Panc1 (cell line): ENCODE measurements at regions not wholly inside any gene's neighbourhood (a gene's known extent, or its start where the extent isn't known, plus 50 kb on each side); places are given as distances from the start of the nearest gene placed in this dataset.

ENCODE experiments used
- ATAC-seq: fragments of 200-7000 bp; cut with Tn5 transposase; 2 replicates; pipeline ENCODE4 v1.9.1; 2020; ENCODE audit warnings: mild to moderate bottlenecking, moderate library complexity
- BruUV-seq: library from RNA; stranded (reverse); fragments of 400-500 nt; replicated peaks from 2 replicates; lab custom pipeline; 2021; lab: Mats Ljungman, UMichigan
- CTCF ChIA-PET: fragments of 300-600 bp; sonication (Branson Sonifier 250); formaldehyde crosslinking; loops from one replicate; lab custom pipeline; 2022; ENCODE audit warnings: antibody characterized with exemption; lab: Charles Lee
- POLR2A ChIA-PET: fragments of 300-600 bp; sonication (Branson Sonifier 250); formaldehyde crosslinking; loops from one replicate; lab custom pipeline; 2022; ENCODE audit warnings: antibody characterized with exemption; lab: Charles Lee
- DNase-seq: peaks from one replicate; pipeline ENCODE4 v3.0.0-alpha.2; 2010; ENCODE audit warnings: low read depth, low spot score
- H3K27ac ChIP-seq: 2 replicates; pipeline ENCODE4 v1.5.1; 2011; ENCODE audit warnings: mild to moderate bottlenecking, low read length, inconsistent platforms
- H3K27me3 ChIP-seq: fragments of 200-500 bp; sonication (Bioruptor generic); 2 replicates; pipeline ENCODE4 v1.6.0; 2014; ENCODE audit warnings: low read length, inconsistent platforms; ENCODE audit not compliant: control insufficient read depth, insufficient read depth
- H3K36me3 ChIP-seq: fragments of 200-500 bp; sonication (Bioruptor generic); 2 replicates; pipeline ENCODE4 v1.5.1; 2014; ENCODE audit warnings: inconsistent platforms, mild to moderate bottlenecking, low read length, moderate library complexity; ENCODE audit not compliant: control insufficient read depth, insufficient read depth
- H3K4me1 ChIP-seq: 2 replicates; pipeline ENCODE4 v1.5.1; 2011; ENCODE audit warnings: inconsistent platforms, mild to moderate bottlenecking, low read length, moderate library complexity; ENCODE audit not compliant: control insufficient read depth, insufficient read depth
- H3K4me3 ChIP-seq, 2 experiments: 2 replicates each; pipeline ENCODE4 v1.5.1; 2011 to 2012; ENCODE audit warnings: low read depth in 2 of 2, low read length in 2 of 2, mild to moderate bottlenecking in 2 of 2, inconsistent platforms in 1 of 2, moderate library complexity in 1 of 2
- H3K9me3 ChIP-seq: fragments of 200-500 bp; sonication (Bioruptor generic); 2 replicates; pipeline ENCODE4 v1.5.1; 2014; ENCODE audit warnings: low read depth, mild to moderate bottlenecking, inconsistent platforms, low read length, moderate library complexity; ENCODE audit not compliant: control insufficient read depth, insufficient read depth
- CTCF ChIP-seq: fragments of 450-650 bp; IDR thresholded peaks from 2 replicates; pipeline ENCODE4 v1.5.1; 2017; ENCODE audit warnings: mild to moderate bottlenecking
- POLR2AphosphoS5 ChIP-seq: IDR thresholded peaks from 2 replicates; pipeline ENCODE4 v1.6.1; 2012; ENCODE audit warnings: mild to moderate bottlenecking, low read depth, low read length, moderate library complexity
- REST ChIP-seq, 2 experiments: IDR thresholded peaks; 2 replicates each; pipeline ENCODE4 v1.6.1; 2011 to 2012; ENCODE audit warnings: low read depth in 2 of 2, control low read depth in 1 of 2, low read length in 1 of 2, mild to moderate bottlenecking in 1 of 2, moderate library complexity in 1 of 2; ENCODE audit not compliant: insufficient read depth in 1 of 2
- SIN3A ChIP-seq: IDR thresholded peaks from 2 replicates; pipeline ENCODE4 v1.6.1; 2012; ENCODE audit warnings: low read depth, mild to moderate bottlenecking, low read length, moderate library complexity, borderline replicate concordance; ENCODE audit not compliant: insufficient read depth
- TCF7L2 ChIP-seq: IDR thresholded peaks from 2 replicates; pipeline ENCODE4 v1.6.1; 2011; ENCODE audit warnings: mild to moderate bottlenecking, low read depth, low read length, inconsistent platforms
- in situ Hi-C: cut with HindIII; loops from 2 replicates; pipeline ENCODE4 v1.10.0; 2016; ENCODE audit warnings: low sequenced_read_pairs, low pct_unique_long_range_greater_than_20kb
- intact Hi-C: fragments of 100-400 bp; cut with micrococcal nuclease; formaldehyde crosslinking; loops from one replicate; pipeline ENCODE4 v1.10.0; 2022; ENCODE audit not compliant: unreplicated experiment

GRCh38 chrX:149145845-149146285 is 359.2 kb downstream of the IDS start:
- TF ChIP-seq CTCF = no peak
- TF ChIP-seq POLR2AphosphoS5 = no peak
- TF ChIP-seq SIN3A = no peak
- no peak for TF ChIP-seq TCF7L2
- no peak for TF ChIP-seq REST (IDR thresholded peaks at IDR 0.05; ENCODE audit: insufficient read depth in 1 of 2, low read depth in 2 of 2, low read length in 1 of 2)
- DNase-seq = no peak
- no peaks in the 10 kb centered on the region for H3K27me3 ChIP-seq
- no peaks in the 10 kb centered on the region for H3K4me1 ChIP-seq
- no peak overlapping the region for H3K4me3 ChIP-seq
- intact Hi-C loops (no loop called here), in situ Hi-C loops (no loop called here)
- BruUV-seq = no TSS peak
- ChIA-PET POLR2A (no interaction called here), CTCF (no interaction called here)
- H3K27ac ChIP-seq = no peak overlapping the region
- no peaks in the 10 kb centered on the region for H3K9me3 ChIP-seq
- no peak for ATAC-seq
- H3K36me3 ChIP-seq = no peaks in the 10 kb centered on the region

- intact Hi-C loops (no loop called here), in situ Hi-C loops (no loop called here)
- BruUV-seq = no TSS peak
- CTCF ChIA-PET = no interaction called here
- Histone ChIP-seq H3K27me3 (no peaks in the 10 kb centered on the region), H3K4me3 (no peak overlapping the region), H3K27ac (no peak overlapping the region), H3K36me3 (no peaks in the 10 kb centered on the region), H3K4me1 (no peaks in the 10 kb centered on the region), H3K9me3 (no peaks in the 10 kb centered on the region; the same call in 1 of the 2 replicates)
- DNase-seq = no peak
- POLR2A ChIA-PET = no interaction called here
- TF ChIP-seq SIN3A = no peak
- TF ChIP-seq REST (IDR thresholded peaks at IDR 0.05; ENCODE audit: insufficient read depth in 1 of 2, low read depth in 2 of 2, low read length in 1 of 2) = no peak
- no peak for TF ChIP-seq CTCF
- TF ChIP-seq TCF7L2 = no peak
- TF ChIP-seq POLR2AphosphoS5 = no peak
- ATAC-seq = no peak
Measured at GRCh38 chrX:149131774-149132173, 373.3 kb downstream of the IDS start.
